ENCODE measurements at regions not wholly inside any gene's neighbourhood (a gene's known extent, or its start where the extent isn't known, plus 50 kb on each side); places are given as distances from the start of the nearest gene placed in this dataset.
"Not testable (repeated sequence)": the region's sequence is repeated elsewhere in the genome, so short reads cannot be mapped to it uniquely, and the experiment has no call there.

GRCh38 chr4:97412331-97412730 lies 730.9 kb downstream of the STPG2 start:
- no peaks in the 10 kb centered on the region for H3K36me3 Mint-ChIP-seq
- H3K4me1 ChIP-seq (ENCODE audit: insufficient read depth, low read length) = no peaks in the 10 kb centered on the region
- H3K36me3 ChIP-seq (ENCODE audit: insufficient read depth, low read length) = no peaks in the 10 kb centered on the region
- no peak overlapping the region for H3K4me3 ChIP-seq (ENCODE audit: low read length in 2 of 2)
- CTCF ChIA-PET (ENCODE audit: partially characterized antibody) = no interaction called here
- H3K27ac Mint-ChIP-seq = no peak overlapping the region
- H3K27me3 Mint-ChIP-seq = no peaks in the 10 kb centered on the region
- no peak overlapping the region for H3K4me3 Mint-ChIP-seq
- peaks cover 0 to 10% (median 8%) of the 10 kb centered on the region in 8 donors for H3K9me3 Mint-ChIP-seq
- H3K27ac ChIP-seq (ENCODE audit: low read depth, low read length) = no peak overlapping the region
- DNase-seq = no peak
- POLR2A ChIA-PET (ENCODE audit: partially characterized antibody) = no interaction called here
- H3K9me3 ChIP-seq (ENCODE audit: control insufficient read depth in 1 of 2, low read length in 2 of 2) = no peaks in the 10 kb centered on the region
- H3K4me1 Mint-ChIP-seq = no peaks in the 10 kb centered on the region
- no peaks in the 10 kb centered on the region for H3K27me3 ChIP-seq (ENCODE audit: insufficient read depth, low read length)
- intact Hi-C loops (cut with micrococcal nuclease) = no loop called here

- H3K4me1 ChIP-seq (ENCODE audit: insufficient read depth, low read length) = no peaks in the 10 kb centered on the region
- ChIA-PET POLR2A (ENCODE audit: partially characterized antibody) (no interaction called here), CTCF (ENCODE audit: partially characterized antibody) (no interaction called here)
- H3K27me3 ChIP-seq (ENCODE audit: insufficient read depth, low read length) = no peaks in the 10 kb centered on the region
- intact Hi-C loops (cut with micrococcal nuclease) = no loop called here
- H3K27me3 Mint-ChIP-seq = no peaks in the 10 kb centered on the region
- peaks cover 0 to 19% (median 10%) of the 10 kb centered on the region in 8 donors for H3K9me3 Mint-ChIP-seq
- H3K36me3 ChIP-seq (ENCODE audit: insufficient read depth, low read length) = no peaks in the 10 kb centered on the region
- no peaks in the 10 kb centered on the region for H3K9me3 ChIP-seq (ENCODE audit: control insufficient read depth in 1 of 2, low read length in 2 of 2)
- no peak overlapping the region for H3K4me3 Mint-ChIP-seq
- no peaks in the 10 kb centered on the region for H3K4me1 Mint-ChIP-seq
- no peak overlapping the region for H3K27ac Mint-ChIP-seq
- no peak overlapping the region for H3K4me3 ChIP-seq (ENCODE audit: low read length in 2 of 2)
- no peaks in the 10 kb centered on the region for H3K36me3 Mint-ChIP-seq
- no peak for DNase-seq
- H3K27ac ChIP-seq (ENCODE audit: low read depth, low read length) = no peak overlapping the region
These were observed 729.1 kb downstream of the STPG2 start for GRCh38 chr4:97414161-97414560.

- ChIA-PET POLR2A (ENCODE audit: partially characterized antibody) (no interaction called here), CTCF (ENCODE audit: partially characterized antibody) (no interaction called here)
- Histone ChIP-seq H3K9me3 (ENCODE audit: control insufficient read depth in 1 of 2, low read length in 2 of 2) (no peaks in the 10 kb centered on the region), H3K36me3 (ENCODE audit: insufficient read depth, low read length) (no peaks in the 10 kb centered on the region), H3K27ac (ENCODE audit: low read depth, low read length) (no peak overlapping the region), H3K27me3 (ENCODE audit: insufficient read depth, low read length) (no peaks in the 10 kb centered on the region), H3K4me3 (ENCODE audit: low read length in 2 of 2) (no peak overlapping the region), H3K4me1 (ENCODE audit: insufficient read depth, low read length) (no peaks in the 10 kb centered on the region)
- Mint-ChIP-seq H3K4me1 (no peaks in the 10 kb centered on the region), H3K27me3 (no peaks in the 10 kb centered on the region), H3K27ac (no peak overlapping the region), H3K36me3 (no peaks in the 10 kb centered on the region), H3K9me3 (peaks cover 2 to 27% (median 15%) of the 10 kb centered on the region in 8 donors), H3K4me3 (no peak overlapping the region)
- intact Hi-C loops (cut with micrococcal nuclease) = no loop called here
- no peak for DNase-seq
These were observed 710.7 kb downstream of the STPG2 start for GRCh38 chr4:97432551-97432950.

- H3K27ac Mint-ChIP-seq; DNase-seq; H3K4me3 Mint-ChIP-seq; H3K27me3 Mint-ChIP-seq; H3K4me1 ChIP-seq (ENCODE audit: insufficient read depth, low read length); CTCF ChIA-PET (ENCODE audit: partially characterized antibody); H3K9me3 ChIP-seq (ENCODE audit: control insufficient read depth in 1 of 2, low read length in 2 of 2); H3K4me1 Mint-ChIP-seq; H3K36me3 Mint-ChIP-seq; H3K4me3 ChIP-seq (ENCODE audit: low read length in 2 of 2); POLR2A ChIA-PET (ENCODE audit: partially characterized antibody); intact Hi-C loops (cut with micrococcal nuclease); H3K27ac ChIP-seq (ENCODE audit: low read depth, low read length); H3K36me3 ChIP-seq (ENCODE audit: insufficient read depth, low read length); H3K27me3 ChIP-seq (ENCODE audit: insufficient read depth, low read length): not testable (repeated sequence)
- H3K9me3 Mint-ChIP-seq = peaks cover 0 to 23% (median 9%) of the 10 kb centered on the region in 8 donors
These were observed 705.1 kb downstream of the STPG2 start for GRCh38 chr4:97437998-97438705.

GRCh38 chr4:97453186-97453585 lies 690.1 kb downstream of the STPG2 start:
- Histone ChIP-seq H3K4me3 (ENCODE audit: low read length in 2 of 2) (no peak overlapping the region), H3K27me3 (ENCODE audit: insufficient read depth, low read length) (no peaks in the 10 kb centered on the region), H3K4me1 (ENCODE audit: insufficient read depth, low read length) (no peaks in the 10 kb centered on the region), H3K36me3 (ENCODE audit: insufficient read depth, low read length) (no peaks in the 10 kb centered on the region), H3K27ac (ENCODE audit: low read depth, low read length) (no peak overlapping the region), H3K9me3 (ENCODE audit: control insufficient read depth in 1 of 2, low read length in 2 of 2) (no peaks in the 10 kb centered on the region)
- Mint-ChIP-seq H3K4me1 (no peaks in the 10 kb centered on the region), H3K9me3 (peaks cover 0 to 20% (median 8%) of the 10 kb centered on the region in 8 donors), H3K27ac (peak overlapping the region in 1 of 7 donors; percentile 22), H3K4me3 (no peak overlapping the region), H3K27me3 (no peaks in the 10 kb centered on the region), H3K36me3 (no peaks in the 10 kb centered on the region)
- intact Hi-C loops (cut with micrococcal nuclease) = no loop called here
- ChIA-PET CTCF (ENCODE audit: partially characterized antibody) (no interaction called here), POLR2A (ENCODE audit: partially characterized antibody) (no interaction called here)
- no peak for DNase-seq

- Mint-ChIP-seq H3K4me3 (no peak overlapping the region), H3K27me3 (no peaks in the 10 kb centered on the region), H3K27ac (no peak overlapping the region), H3K36me3 (no peaks in the 10 kb centered on the region), H3K4me1 (no peaks in the 10 kb centered on the region), H3K9me3 (peaks cover 0 to 19% (median 8%) of the 10 kb centered on the region in 8 donors)
- intact Hi-C loops (cut with micrococcal nuclease) = no loop called here
- no peaks in the 10 kb centered on the region for H3K27me3 ChIP-seq (ENCODE audit: insufficient read depth, low read length)
- no peak overlapping the region for H3K27ac ChIP-seq (ENCODE audit: low read depth, low read length)
- H3K4me3 ChIP-seq (ENCODE audit: low read length in 2 of 2) = no peak overlapping the region
- ChIA-PET CTCF (ENCODE audit: partially characterized antibody) (no interaction called here), POLR2A (ENCODE audit: partially characterized antibody) (no interaction called here)
- no peaks in the 10 kb centered on the region for H3K4me1 ChIP-seq (ENCODE audit: insufficient read depth, low read length)
- DNase-seq = no peak
- no peaks in the 10 kb centered on the region for H3K9me3 ChIP-seq (ENCODE audit: control insufficient read depth in 1 of 2, low read length in 2 of 2)
- H3K36me3 ChIP-seq (ENCODE audit: insufficient read depth, low read length) = no peaks in the 10 kb centered on the region
These were observed 686.0 kb downstream of the STPG2 start for GRCh38 chr4:97457253-97457652.

GRCh38 chr4:97468272-97468671 lies 675.0 kb downstream of the STPG2 start:
- no peaks in the 10 kb centered on the region for H3K9me3 ChIP-seq (ENCODE audit: control insufficient read depth in 1 of 2, low read length in 2 of 2)
- peaks cover 0 to 18% (median 8%) of the 10 kb centered on the region in 8 donors for H3K9me3 Mint-ChIP-seq
- no peaks in the 10 kb centered on the region for H3K4me1 ChIP-seq (ENCODE audit: insufficient read depth, low read length)
- intact Hi-C loops (cut with micrococcal nuclease) = no loop called here
- H3K36me3 ChIP-seq (ENCODE audit: insufficient read depth, low read length) = no peaks in the 10 kb centered on the region
- CTCF ChIA-PET (ENCODE audit: partially characterized antibody) = no interaction called here
- no peaks in the 10 kb centered on the region for H3K36me3 Mint-ChIP-seq
- POLR2A ChIA-PET (ENCODE audit: partially characterized antibody) = no interaction called here
- H3K27me3 Mint-ChIP-seq = no peaks in the 10 kb centered on the region
- no peak overlapping the region for H3K4me3 Mint-ChIP-seq
- no peaks in the 10 kb centered on the region for H3K27me3 ChIP-seq (ENCODE audit: insufficient read depth, low read length)
- no peaks in the 10 kb centered on the region for H3K4me1 Mint-ChIP-seq
- no peak for DNase-seq
- H3K27ac ChIP-seq (ENCODE audit: low read depth, low read length) = no peak overlapping the region
- no peak overlapping the region for H3K27ac Mint-ChIP-seq
- no peak overlapping the region for H3K4me3 ChIP-seq (ENCODE audit: low read length in 2 of 2)

GRCh38 chr4:97475621-97476020 lies 667.7 kb downstream of the STPG2 start:
- ChIA-PET CTCF (ENCODE audit: partially characterized antibody) (no interaction called here), POLR2A (ENCODE audit: partially characterized antibody) (no interaction called here)
- Mint-ChIP-seq H3K4me1 (no peaks in the 10 kb centered on the region), H3K27me3 (no peaks in the 10 kb centered on the region), H3K36me3 (peaks cover 0 to 2% of the 10 kb centered on the region in 2 donors), H3K27ac (no peak overlapping the region), H3K9me3 (peaks cover 0 to 7% (median 1%) of the 10 kb centered on the region in 8 donors), H3K4me3 (no peak overlapping the region)
- intact Hi-C loops (cut with micrococcal nuclease) = no loop called here
- Histone ChIP-seq H3K4me1 (ENCODE audit: insufficient read depth, low read length) (no peaks in the 10 kb centered on the region), H3K27ac (ENCODE audit: low read depth, low read length) (no peak overlapping the region), H3K27me3 (ENCODE audit: insufficient read depth, low read length) (no peaks in the 10 kb centered on the region), H3K36me3 (ENCODE audit: insufficient read depth, low read length) (no peaks in the 10 kb centered on the region), H3K4me3 (ENCODE audit: low read length in 2 of 2) (no peak overlapping the region), H3K9me3 (ENCODE audit: control insufficient read depth in 1 of 2, low read length in 2 of 2) (no peaks in the 10 kb centered on the region)
- DNase-seq = no peak

All from CD4-positive, alpha-beta memory T cell (primary cell).